Gastrocnemius medialis (tissue), 4 donors: ENCODE measurements at regions not wholly inside any gene's neighbourhood (a gene's known extent, or its start where the extent isn't known, plus 50 kb on each side); places are given as distances from the start of the nearest gene placed in this dataset.
A peak's percentile ranks its signal among the peaks of the same experiment; 100 is the strongest.

ENCODE experiments used
- ATAC-seq, 2 donors: fragments of 150-250 bp; one replicate each; pipeline ENCODE4 v1.9.1; 2016
- DNase-seq, 2 donors: peaks; one replicate each; pipeline ENCODE4 v3.0.0-alpha.2; 2019
- H3K27ac ChIP-seq, 4 donors: fragments of 200-600 bp; sonication (generic); 1 replicate in 1 of 4; 2 replicates in 3 of 4; pipeline ENCODE4 v1.5.1; 2016 to 2018; ENCODE audit warnings: mild to moderate bottlenecking in 2 of 4, moderate library complexity in 1 of 4
- H3K27me3 ChIP-seq, 3 donors: fragments of 200-600 bp; sonication (generic) in 2 of 3; 1 replicate in 1 of 3; 2 replicates in 2 of 3; pipeline versions ENCODE4 v1.5.1 to v1.6.0; 2016 to 2019; ENCODE audit warnings: mild to moderate bottlenecking in 1 of 3, moderate library complexity in 1 of 3
- H3K36me3 ChIP-seq, 2 donors: fragments of 200-600 bp; sonication (generic) in 1 of 2; one replicate each; pipeline ENCODE4 v1.5.1; 2017 to 2018
- H3K4me1 ChIP-seq, 2 donors: fragments of 200-600 bp; sonication (generic) in 1 of 2; one replicate each; pipeline ENCODE4 v1.5.1; 2016 to 2017; ENCODE audit warnings: mild to moderate bottlenecking in 2 of 2
- H3K4me3 ChIP-seq, 4 donors: fragments of 200-600 bp; sonication (generic) in 3 of 4; 1 replicate in 1 of 4; 2 replicates in 3 of 4; pipeline ENCODE4 v1.5.1; 2016 to 2019; ENCODE audit warnings: mild to moderate bottlenecking in 2 of 4
- H3K9me3 ChIP-seq, 3 donors: fragments of 200-600 bp; sonication (generic) in 2 of 3; 1 replicate in 1 of 3; 2 replicates in 2 of 3; pipeline ENCODE4 v1.5.1; 2016 to 2019
- POLR2A ChIP-seq, 2 donors: fragments of 450-650 bp; IDR thresholded peaks; one replicate each; pipeline ENCODE4 v1.6.1; 2017; ENCODE audit warnings: antibody characterized with exemption in 2 of 2, mild to moderate bottlenecking in 2 of 2, moderate library complexity in 2 of 2
- in situ Hi-C, 4 donors: fragments of 200-750 bp; cut with MboI; loops; one replicate each; pipeline versions ENCODE4 v1.15.0 to v1.8.0; 2017; ENCODE audit warnings: low sequenced_read_pairs in 4 of 4
- intact Hi-C: fragments of 100-400 bp; cut with DNase I; formaldehyde crosslinking; loops from one replicate; pipeline ENCODE4 v1.15.1; 2023; ENCODE audit warnings: low total_unique reads
- TF ChIP-seq, protein P1 (sequence below), 5 experiments: fragments of 450-650 bp in 3 of 5; fragments of 200-600 bp in 2 of 5; sonication (generic) in 2 of 5; IDR thresholded peaks in 4 of 5; conservative IDR thresholded peaks in 1 of 5; 1 replicate in 4 of 5; 2 replicates in 1 of 5; pipeline ENCODE4 v1.5.1; 2016 to 2019; ENCODE audit warnings: antibody characterized with exemption in 5 of 5, mild to moderate bottlenecking in 3 of 5, moderate library complexity in 3 of 5

DNA sequence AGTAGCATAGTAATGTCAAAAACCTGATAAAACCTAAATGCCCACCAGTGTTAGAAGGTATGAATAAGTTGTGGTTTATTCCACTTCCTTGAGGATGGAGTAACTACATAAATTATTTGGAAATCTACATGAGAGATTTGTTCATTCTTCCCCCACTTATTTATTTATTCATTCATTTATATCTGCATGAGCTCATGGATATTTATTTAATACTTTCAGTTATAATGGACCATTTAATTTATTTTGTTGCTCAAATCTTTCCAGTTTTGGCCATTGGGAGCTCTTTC is 223.8 kb upstream of the S1PR3 start:
- no peaks in the 10 kb centered on the region for H3K4me1 ChIP-seq
- DNase-seq = no peak
- in situ Hi-C loops = no loop called here

DNA sequence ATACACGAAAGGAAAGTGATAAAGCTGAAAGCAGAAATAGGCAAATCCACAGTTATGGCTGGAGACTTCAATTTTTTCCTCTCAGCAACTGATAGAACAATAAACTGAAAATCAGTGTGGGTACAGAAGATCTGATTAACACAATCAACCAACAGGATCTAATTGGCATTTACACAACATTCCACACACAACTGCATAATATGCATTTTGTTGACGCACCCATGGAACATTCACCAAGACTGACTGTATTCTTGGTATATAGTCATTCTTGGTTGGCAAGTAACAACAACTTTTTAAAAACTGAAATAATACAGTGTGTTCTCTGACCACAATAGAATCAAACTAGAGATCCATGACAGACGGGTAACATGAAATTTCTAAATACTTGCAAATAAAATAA is 218.7 kb upstream of the S1PR3 start:
- Histone ChIP-seq H3K4me1 (peaks cover 0 to 2% of the 10 kb centered on the region in 2 donors), H3K27me3 (no peaks in the 10 kb centered on the region), H3K36me3 (no peaks in the 10 kb centered on the region), H3K9me3 (no peaks in the 10 kb centered on the region), H3K27ac (no peak overlapping the region), H3K4me3 (no peak overlapping the region)
- no peak for DNase-seq
- in situ Hi-C loops = no loop called here
- ATAC-seq = no peak
- intact Hi-C loops = no loop called here
- TF ChIP-seq, protein P1, sequence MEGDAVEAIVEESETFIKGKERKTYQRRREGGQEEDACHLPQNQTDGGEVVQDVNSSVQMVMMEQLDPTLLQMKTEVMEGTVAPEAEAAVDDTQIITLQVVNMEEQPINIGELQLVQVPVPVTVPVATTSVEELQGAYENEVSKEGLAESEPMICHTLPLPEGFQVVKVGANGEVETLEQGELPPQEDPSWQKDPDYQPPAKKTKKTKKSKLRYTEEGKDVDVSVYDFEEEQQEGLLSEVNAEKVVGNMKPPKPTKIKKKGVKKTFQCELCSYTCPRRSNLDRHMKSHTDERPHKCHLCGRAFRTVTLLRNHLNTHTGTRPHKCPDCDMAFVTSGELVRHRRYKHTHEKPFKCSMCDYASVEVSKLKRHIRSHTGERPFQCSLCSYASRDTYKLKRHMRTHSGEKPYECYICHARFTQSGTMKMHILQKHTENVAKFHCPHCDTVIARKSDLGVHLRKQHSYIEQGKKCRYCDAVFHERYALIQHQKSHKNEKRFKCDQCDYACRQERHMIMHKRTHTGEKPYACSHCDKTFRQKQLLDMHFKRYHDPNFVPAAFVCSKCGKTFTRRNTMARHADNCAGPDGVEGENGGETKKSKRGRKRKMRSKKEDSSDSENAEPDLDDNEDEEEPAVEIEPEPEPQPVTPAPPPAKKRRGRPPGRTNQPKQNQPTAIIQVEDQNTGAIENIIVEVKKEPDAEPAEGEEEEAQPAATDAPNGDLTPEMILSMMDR (IDR thresholded peaks at IDR 0.05 in 4 of 5, conservative IDR thresholded peaks at IDR 0.05 in 1 of 5) = no peak
- no peak for TF ChIP-seq POLR2A (IDR thresholded peaks at IDR 0.05)

More for the DNA sequence above, 223.8 kb upstream of the S1PR3 start:
- no peak overlapping the region for H3K4me3 ChIP-seq
- H3K36me3 ChIP-seq = no peaks in the 10 kb centered on the region
- no peaks in the 10 kb centered on the region for H3K9me3 ChIP-seq
- no peak overlapping the region for H3K27ac ChIP-seq
- H3K27me3 ChIP-seq = no peaks in the 10 kb centered on the region
- TF ChIP-seq, protein P1 (IDR thresholded peaks at IDR 0.05 in 4 of 5, conservative IDR thresholded peaks at IDR 0.05 in 1 of 5) = no peak
- TF ChIP-seq POLR2A (IDR thresholded peaks at IDR 0.05) = no peak
- intact Hi-C loops = no loop called here
- ATAC-seq = no peak

DNA sequence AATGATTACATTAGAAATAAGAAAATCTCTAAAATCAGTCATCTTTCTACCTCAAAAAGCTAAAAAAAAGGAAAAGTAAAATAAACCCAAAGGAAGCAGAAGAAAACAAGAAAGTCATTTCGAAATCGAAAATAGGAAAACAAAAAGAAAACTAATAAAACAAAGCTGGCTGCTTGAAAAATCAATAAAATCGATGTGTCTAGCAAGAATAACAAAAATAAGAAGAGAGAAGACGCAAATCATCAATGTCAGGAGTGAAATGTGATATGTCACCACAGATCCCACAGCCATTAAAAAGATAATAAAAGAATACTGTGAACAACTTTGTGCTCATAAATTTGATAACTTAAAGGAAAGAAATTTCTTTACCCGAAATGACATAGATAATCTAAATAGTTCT is 218.1 kb upstream of the S1PR3 start:
- peaks cover 2 to 7% of the 10 kb centered on the region in 2 donors for H3K4me1 ChIP-seq
- H3K9me3 ChIP-seq = no peaks in the 10 kb centered on the region
- no peaks in the 10 kb centered on the region for H3K36me3 ChIP-seq
- intact Hi-C loops (no loop called here), in situ Hi-C loops (no loop called here)
- TF ChIP-seq, protein P1 (IDR thresholded peaks at IDR 0.05 in 4 of 5, conservative IDR thresholded peaks at IDR 0.05 in 1 of 5) = no peak
- no peak for TF ChIP-seq POLR2A (IDR thresholded peaks at IDR 0.05)
- H3K4me3 ChIP-seq = no peak overlapping the region
- ATAC-seq (no peak), DNase-seq (no peak)
- no peak overlapping the region for H3K27ac ChIP-seq
- no peaks in the 10 kb centered on the region for H3K27me3 ChIP-seq

DNA sequence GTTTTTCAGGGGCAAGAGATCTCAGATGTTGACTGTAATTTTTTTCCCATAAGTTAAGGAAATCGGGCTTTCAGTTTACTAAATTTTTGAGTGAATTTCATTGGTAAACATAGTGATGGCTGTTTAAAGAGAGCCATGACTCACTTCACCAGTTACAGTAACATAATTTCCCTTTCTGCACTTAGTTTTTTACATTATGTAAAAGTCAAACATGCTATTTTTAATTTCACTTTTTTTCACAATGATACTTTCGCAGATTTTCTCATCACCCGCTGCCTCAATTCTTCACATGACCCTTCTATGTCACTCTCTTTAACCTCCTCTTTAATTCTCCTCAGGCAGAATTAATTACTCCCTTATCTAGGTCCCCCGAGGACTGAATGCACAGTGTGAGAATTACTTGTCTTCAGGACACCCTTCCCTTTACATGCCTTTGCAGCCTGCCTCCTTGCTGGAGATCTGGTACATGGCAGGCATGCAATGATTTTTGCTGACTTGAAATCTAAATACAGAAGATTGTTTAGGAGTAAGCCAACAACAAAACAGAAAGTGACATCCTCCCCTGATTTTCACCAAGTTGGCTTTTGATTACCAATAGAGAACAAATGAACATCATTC is 217.5 kb upstream of the S1PR3 start:
- no peak for TF ChIP-seq POLR2A (IDR thresholded peaks at IDR 0.05)
- TF ChIP-seq, protein P1 (IDR thresholded peaks at IDR 0.05 in 4 of 5, conservative IDR thresholded peaks at IDR 0.05 in 1 of 5) = no peak
- Histone ChIP-seq H3K36me3 (no peaks in the 10 kb centered on the region), H3K4me1 (peaks cover 3 to 7% of the 10 kb centered on the region in 2 donors), H3K9me3 (no peaks in the 10 kb centered on the region), H3K4me3 (no peak overlapping the region), H3K27me3 (no peaks in the 10 kb centered on the region), H3K27ac (no peak overlapping the region)
- DNase-seq (no peak), ATAC-seq (no peak)
- intact Hi-C loops (no loop called here), in situ Hi-C loops (no loop called here)

DNA sequence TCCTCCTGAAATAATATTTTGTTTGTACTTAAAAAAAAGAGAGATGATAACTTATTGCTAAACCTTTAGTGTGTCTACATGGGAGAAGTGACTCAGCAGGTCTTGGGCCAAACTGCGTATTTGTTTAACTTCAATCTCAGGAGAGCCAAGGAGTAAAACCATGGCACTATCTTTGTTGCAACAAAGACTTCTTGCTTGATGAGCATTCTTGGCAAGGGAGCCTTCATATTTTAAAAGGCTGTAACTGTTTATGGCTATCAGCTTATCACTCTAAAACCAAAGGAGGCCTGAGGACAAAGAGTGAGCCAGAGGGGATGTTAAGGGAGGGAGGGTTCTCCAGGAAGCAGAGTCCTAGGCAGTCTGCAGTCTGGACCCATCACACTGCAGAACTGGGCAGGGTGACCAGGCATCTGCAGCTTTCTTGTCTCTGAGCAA is 216.2 kb upstream of the S1PR3 start:
- DNase-seq (peak in 1 of 2 donors; percentile 24), ATAC-seq (no peak)
- H3K9me3 ChIP-seq = no peaks in the 10 kb centered on the region
- in situ Hi-C loops = no loop called here
- H3K36me3 ChIP-seq = no peaks in the 10 kb centered on the region
- TF ChIP-seq, protein P1 (IDR thresholded peaks at IDR 0.05 in 4 of 5, conservative IDR thresholded peaks at IDR 0.05 in 1 of 5) = no peak
- TF ChIP-seq POLR2A (IDR thresholded peaks at IDR 0.05) = no peak
- H3K4me1 ChIP-seq = peaks cover 3 to 7% of the 10 kb centered on the region in 2 donors
- no peaks in the 10 kb centered on the region for H3K27me3 ChIP-seq
- no peak overlapping the region for H3K4me3 ChIP-seq
- no peak overlapping the region for H3K27ac ChIP-seq
- intact Hi-C loops = no loop called here
